Renal pelvis (tissue), 1 donor: ENCODE measurements at regions not wholly inside any gene's neighbourhood (a gene's known extent, or its start where the extent isn't known, plus 50 kb on each side); places are given as distances from the start of the nearest gene placed in this dataset.

Experiments used
- DNase-seq: peaks from one replicate; pipeline ENCODE4 v3.0.0-alpha.2; 2013

GRCh38 chr3:105923140-105923539 lies 54.3 kb upstream of the CBLB start:
- DNase-seq = no peak

- no peak for DNase-seq
These were observed 58.9 kb upstream of the CBLB start for GRCh38 chr3:105927741-105928140.

GRCh38 chr3:105930733-105931132 lies 61.9 kb upstream of the CBLB start:
- peak; percentile 31 for DNase-seq

GRCh38 chr3:105931500-105931899 lies 62.7 kb upstream of the CBLB start:
- no peak for DNase-seq

- DNase-seq = peak; percentile 34
These were observed 65.1 kb upstream of the CBLB start for GRCh38 chr3:105933871-105934270.

GRCh38 chr3:105938101-105938500 lies 69.3 kb upstream of the CBLB start:
- DNase-seq = peak; percentile 72

- DNase-seq = no peak
These were observed 70.0 kb upstream of the CBLB start for GRCh38 chr3:105938806-105939205.

GRCh38 chr3:105944276-105944675 lies 75.5 kb upstream of the CBLB start:
- no peak for DNase-seq

- no peak for DNase-seq
These were observed 75.9 kb upstream of the CBLB start for GRCh38 chr3:105944721-105945120.

GRCh38 chr3:105948101-105948500 lies 79.3 kb upstream of the CBLB start:
- no peak for DNase-seq

- no peak for DNase-seq
These were observed 82.2 kb upstream of the CBLB start for GRCh38 chr3:105950881-105951600.

- DNase-seq = no peak
These were observed 85.0 kb upstream of the CBLB start for GRCh38 chr3:105953831-105954230.

GRCh38 chr3:105956306-105956705 lies 87.5 kb upstream of the CBLB start:
- no peak for DNase-seq

- no peak for DNase-seq
These were observed 88.9 kb upstream of the CBLB start for GRCh38 chr3:105957722-105958121.

GRCh38 chr3:105958237-105959000 lies 89.6 kb upstream of the CBLB start:
- DNase-seq = no peak

GRCh38 chr3:105959851-105960250 lies 91.0 kb upstream of the CBLB start:
- DNase-seq = no peak

- no peak for DNase-seq
These were observed 91.6 kb upstream of the CBLB start for GRCh38 chr3:105960381-105960780.

- no peak for DNase-seq
These were observed 94.3 kb upstream of the CBLB start for GRCh38 chr3:105963161-105963560.

GRCh38 chr3:105965384-105965783 lies 96.6 kb upstream of the CBLB start:
- no peak for DNase-seq

GRCh38 chr3:105967117-105967516 lies 98.3 kb upstream of the CBLB start:
- peak; percentile 54 for DNase-seq

GRCh38 chr3:105970283-105970682 lies 101.5 kb upstream of the CBLB start:
- DNase-seq = no peak

- DNase-seq = no peak
These were observed 103.3 kb upstream of the CBLB start for GRCh38 chr3:105972069-105972468.

- no peak for DNase-seq
These were observed 105.6 kb upstream of the CBLB start for GRCh38 chr3:105974381-105974780.

- DNase-seq = no peak
These were observed 107.4 kb upstream of the CBLB start for GRCh38 chr3:105976196-105976595.
